ENCODE measurements at regions not wholly inside any gene's neighbourhood (a gene's known extent, or its start where the extent isn't known, plus 50 kb on each side); places are given as distances from the start of the nearest gene placed in this dataset.

DNA sequence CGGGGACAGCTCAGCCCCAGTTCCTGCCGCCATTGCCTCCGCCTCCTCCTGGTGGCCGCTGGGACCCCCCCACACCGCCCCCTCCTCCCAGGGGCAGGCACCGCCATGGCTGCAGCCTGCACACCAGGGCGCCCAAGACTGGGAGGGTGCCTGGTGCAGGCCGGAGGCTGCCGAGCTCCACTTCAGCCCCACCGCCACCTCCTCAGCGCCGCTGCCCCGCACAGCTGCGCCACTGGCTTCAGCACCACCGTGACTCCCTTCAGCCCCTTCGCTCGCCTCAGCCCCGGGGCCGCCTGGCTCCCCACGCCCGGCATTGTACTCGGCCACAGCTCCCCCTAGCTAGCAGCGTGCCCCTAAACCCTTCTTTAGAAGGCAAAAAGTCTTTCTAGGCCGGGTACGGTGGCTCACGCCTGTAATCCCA, 131.1 kb downstream of the CRYBB2 start:
- no peak for DNase-seq (ENCODE audit: low spot score)

DNA sequence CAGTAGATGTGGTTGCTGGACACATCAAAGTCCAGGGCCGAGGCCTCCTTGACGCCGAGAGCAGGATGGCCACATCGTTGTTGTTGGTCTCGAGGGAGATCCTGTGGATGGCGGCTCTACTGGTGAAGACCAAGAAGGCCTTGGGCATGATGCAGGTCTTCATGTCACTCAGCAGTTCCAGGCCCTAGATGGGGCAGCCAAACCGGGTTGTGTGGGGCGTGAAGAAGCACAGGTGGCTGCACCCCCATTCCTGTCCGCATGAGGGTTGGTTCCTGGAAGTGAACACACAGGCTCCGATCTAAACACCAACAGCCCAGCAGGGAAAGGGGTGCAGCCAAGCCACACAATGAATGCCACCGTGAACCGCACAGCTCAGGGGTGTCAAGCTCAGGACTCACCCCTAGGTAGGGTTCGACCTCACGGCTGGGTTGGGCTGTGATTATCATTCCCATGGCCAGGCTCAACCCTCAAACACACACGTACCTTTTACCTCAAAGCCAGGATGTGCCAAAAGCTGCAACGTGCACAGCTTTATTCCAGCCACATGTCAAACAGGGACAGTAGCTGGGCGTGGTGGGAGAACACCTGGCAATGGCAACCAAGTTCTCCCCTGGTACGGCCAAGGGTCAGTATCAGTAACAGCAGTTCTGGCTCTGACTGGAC, 132.3 kb downstream of the CRYBB2 start:
- DNase-seq (ENCODE audit: low spot score), result no peak

DNA sequence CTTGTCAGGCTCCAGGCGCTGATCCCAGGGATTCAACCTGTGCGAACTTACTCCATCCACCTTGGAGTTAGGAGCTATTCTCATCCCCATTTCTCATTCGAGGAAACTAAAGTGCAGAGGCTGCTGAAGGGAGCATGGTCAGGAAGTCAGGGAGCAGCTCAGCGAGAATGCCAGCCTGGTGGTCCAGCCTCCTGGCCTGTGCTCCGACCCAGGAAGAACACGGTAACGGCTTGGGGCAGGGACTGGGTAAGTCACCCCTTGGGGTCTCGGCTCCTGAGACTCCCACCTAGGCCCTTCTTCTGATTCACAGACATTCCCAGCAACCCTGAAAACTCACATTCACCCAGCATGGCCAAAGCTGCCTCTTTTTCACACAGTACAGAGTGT, 132.8 kb downstream of the CRYBB2 start:
- no peak for DNase-seq (ENCODE audit: low spot score)

DNA sequence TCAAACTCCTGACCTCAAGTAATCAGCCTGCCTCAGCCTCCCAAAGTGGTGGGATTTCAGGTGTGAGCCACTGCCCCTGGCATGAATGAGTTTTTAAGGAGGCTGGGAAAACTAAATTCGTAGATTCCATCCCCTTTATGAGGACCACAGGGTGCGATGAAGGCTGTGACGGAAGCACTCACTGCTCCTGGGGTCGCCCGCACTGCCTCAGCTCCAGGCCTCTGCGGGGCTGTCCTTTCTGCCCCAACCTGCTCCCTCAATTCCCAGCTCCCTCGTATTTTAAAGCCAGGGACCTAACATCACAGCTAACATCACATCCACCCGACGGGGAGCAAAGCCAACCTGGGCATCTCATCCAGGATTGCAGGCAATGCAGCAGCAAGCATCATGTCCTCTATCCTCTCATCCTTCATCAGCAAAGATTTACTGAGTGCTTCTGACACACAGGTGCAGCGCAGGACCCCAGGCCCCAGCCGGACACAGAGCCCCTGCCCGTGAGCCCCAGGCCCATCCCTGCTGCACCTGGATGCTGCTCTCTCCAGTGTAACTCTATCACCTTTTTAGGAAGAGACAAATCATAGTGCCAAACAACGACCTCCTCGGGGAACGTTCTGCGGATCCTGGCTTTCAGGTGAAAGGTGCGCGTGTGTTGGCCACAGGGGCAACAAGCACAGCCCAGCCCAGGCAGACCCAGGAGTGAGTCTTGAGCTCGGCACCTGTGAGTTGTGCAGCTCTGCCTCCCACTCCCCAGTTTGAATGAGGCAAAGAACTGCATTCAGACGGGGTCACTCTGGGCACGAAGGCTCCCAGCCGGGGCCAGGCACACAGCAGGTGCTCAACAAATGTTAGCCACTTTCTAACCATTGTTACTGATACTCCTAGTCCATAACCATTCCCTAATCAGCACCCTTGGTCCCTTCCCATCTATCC, 134.3 kb downstream of the CRYBB2 start:
- DNase-seq (ENCODE audit: low spot score), result no peak

DNA sequence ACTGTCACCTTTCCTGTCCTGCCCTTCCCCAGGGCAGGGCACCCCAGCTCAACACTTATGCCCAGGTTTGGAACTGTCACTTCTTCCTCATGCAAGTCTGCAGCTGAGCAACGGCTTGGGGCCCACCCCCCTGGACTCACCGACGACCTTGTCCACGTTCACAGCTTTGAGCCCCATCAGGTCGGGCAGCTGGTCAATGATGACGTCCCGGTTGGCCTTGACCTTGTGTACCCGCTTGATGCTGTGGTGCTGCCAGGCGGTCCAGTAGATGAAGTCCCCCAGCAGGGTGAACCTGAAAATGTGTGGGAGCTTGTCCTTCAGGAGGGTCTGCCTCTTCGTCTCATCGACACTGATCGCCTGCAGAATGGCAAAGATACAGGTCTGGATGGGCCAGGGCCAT, 135.0 kb downstream of the CRYBB2 start:
- DNase-seq (ENCODE audit: low spot score), result no peak

DNA sequence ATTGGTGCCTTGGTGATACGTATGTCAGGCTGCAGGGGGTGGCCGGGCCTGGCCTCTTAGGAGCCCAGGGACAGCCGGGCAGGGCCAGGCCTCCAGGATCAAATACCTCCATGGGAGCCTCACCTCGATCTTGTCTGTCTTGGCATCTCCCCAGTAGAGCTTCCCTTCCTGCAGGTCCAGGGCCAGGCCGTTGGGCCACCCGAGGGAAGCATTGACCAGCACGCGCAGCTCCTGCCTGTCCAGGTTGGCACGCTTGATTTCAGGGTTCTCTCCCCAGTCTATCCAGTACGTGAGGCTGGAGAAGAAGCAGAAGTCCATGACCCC, 137.7 kb downstream of the CRYBB2 start:
- DNase-seq (ENCODE audit: low spot score), result no peak

DNA sequence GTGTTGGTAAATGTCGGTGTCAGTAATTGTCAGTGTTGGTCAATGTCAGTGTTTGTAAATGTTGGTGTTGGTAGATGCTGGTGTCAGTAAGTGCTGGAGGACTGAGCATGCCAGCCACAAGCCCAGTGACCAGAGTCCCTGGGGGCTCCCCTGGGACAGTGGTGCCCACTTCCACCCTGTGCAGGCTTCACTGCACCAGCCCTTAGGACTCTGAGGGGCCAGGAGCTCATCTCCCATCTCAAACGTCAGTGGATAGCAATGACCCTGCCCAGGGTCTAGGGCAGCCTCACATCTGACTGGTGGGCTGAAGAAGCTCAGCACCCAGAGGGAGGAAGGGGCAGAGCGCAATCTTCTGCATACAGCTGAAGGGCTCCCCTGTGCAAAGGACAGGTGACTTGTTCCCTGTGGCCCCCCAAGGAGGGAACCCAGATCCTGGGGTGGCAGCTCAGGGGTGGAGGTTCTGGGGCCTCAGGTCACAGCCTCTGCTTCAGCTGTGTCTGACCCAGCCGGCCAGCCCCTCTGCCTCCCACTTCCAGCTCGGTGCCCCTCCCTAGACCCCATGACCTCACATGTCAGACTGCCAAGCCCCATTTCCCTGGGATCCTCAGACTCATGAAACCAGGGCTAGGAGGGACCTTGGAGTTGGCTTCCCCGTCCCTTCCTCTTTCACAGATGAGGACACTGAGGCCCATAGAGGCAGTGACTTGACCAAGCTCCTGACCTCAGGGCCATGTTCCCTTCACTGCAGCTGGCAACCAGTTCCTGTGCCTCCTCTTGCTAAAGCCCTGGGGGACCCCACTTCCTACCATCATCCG, 138.4 kb downstream of the CRYBB2 start:
- DNase-seq (ENCODE audit: low spot score), result no peak

DNA sequence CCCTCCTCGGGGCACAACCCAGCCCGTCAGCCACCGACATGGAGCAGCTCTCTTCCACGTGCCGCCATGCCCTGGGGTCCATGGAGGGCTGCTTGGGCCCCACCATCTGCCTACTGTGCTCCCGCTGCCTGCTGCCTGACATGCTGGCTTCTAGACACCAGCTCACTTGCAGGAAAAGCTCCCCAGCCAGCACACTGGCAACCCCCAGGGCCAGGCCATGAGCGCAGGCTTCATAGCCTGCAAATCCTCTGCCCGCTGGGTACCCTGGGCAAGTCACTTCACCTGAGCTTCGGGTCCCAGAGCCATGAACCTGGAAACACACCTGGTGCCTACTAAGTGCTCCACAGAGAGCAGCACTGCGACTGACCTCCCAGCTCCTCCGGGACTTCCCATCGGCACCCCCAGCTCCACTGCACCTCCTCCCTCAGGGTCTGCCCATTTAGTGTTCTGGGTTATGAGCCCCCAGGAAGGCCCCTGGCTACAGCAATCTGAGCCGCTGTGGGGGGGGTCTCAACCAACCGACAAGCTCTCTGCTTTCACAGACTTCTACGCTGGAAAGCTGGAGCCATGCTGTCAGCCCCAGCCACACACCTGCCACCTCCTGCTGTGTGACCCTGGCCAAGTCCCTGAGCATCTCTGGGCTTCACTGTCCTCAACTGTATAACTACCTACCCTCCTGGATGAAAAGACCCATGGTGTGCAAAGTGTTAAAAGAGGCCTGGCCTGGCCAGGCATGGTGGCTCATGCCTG, 139.2 kb downstream of the CRYBB2 start:
- no peak for DNase-seq (ENCODE audit: low spot score)

DNA sequence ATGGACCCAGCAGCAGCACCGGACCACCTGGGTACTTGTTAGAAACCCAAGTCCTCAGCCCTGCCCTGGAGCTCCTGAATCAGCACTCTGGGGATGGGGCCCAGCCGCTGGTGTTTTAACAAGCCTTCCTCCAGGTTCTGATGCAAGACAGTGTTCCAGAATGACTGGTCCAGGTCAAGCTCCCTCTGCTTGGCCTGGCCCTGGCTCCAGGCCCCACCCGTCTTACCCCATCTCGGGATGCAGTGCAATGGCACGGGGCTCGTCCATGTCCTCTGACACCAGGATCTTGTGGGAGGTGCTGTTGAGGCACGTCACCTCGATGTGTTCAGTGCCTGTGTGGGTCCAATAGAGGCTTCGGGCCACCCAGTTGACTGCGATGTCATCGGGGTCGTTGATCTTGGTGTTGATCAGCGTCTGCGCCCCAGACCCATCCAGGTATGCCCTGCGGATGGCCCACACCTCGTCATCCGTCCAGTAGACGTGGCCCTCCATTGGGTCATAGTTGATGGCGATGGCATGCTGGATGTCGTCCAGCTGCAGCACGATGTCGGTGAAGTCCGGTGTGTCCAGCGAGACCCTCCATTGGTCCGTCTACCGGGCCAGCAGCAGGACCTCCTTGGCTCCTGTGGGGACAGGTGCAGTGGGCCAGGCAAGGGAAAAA, 140.3 kb downstream of the CRYBB2 start:
- no peak for DNase-seq (ENCODE audit: low spot score)

DNA sequence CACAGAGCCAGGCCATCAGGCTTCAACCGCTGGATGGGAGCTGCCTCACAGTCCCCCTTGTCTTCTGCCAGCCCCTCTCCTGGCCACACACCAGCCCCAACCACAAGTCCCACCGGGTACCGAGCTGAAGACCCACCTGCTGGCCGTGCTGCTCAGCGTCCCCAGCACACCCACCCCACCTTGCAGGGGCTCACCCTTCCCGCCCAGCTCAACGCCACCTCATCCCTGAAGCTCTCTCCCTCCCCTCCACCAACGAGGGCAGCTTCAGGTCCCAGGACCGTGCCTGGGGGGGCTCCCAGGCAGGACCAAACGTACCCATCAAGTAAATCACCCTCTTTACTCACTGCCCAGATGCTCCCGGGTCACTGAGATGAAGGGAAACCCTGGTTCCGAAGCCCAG, 141.0 kb downstream of the CRYBB2 start:
- no peak for DNase-seq (ENCODE audit: low spot score)

DNA sequence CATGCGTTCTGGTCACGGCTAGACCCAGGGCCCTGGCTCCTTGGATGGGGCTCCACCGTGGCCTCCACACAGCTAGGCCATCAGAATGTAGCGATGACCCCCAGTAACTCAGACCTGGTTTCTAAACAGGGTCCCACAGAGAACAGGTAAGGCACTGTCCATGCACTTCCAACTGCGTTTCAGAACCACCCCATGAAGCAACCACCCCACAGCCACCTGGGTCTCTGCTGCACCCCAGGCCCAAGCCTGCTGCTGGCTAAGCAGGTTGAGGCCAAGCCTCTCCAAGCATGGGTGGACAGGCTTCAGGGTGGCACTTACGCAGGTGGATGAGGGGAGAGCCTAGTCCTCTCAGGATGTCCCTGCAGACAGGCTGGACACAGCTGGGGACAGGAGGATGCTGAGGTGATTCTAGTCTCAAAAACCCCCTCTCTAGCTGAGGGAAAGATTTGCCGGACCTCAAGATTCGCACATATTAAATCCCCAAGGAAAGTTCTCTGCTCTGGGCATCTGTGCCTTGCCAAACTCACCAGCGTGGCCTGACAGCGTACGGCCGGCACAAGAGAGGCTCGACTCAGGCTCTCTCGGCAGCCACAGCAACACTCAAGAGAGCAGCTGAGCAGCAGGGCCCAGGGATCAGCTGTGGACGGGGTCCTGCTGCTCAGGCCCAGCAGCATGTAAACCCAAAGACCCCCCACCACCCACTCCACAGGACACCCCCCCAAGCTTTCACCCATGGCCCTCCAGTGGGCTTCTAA, 141.6 kb downstream of the CRYBB2 start:
- DNase-seq (ENCODE audit: low spot score), result no peak

DNA sequence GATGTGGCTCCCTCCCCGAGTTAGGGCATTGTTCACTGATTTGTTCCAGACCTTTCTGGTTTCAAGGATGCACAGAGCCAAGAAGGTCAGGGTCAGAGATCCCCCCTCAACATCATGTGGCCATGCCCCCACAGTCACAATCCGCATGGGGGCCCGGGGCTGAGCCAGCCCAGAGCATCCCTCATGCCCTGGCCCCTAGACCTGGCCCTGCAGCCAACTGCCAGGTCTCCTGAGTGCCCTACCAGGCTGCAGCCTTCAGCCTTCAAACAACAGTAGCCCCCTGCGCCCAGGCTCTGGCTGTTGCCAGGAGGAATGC, 142.4 kb downstream of the CRYBB2 start:
- no peak for DNase-seq (ENCODE audit: low spot score)

DNA sequence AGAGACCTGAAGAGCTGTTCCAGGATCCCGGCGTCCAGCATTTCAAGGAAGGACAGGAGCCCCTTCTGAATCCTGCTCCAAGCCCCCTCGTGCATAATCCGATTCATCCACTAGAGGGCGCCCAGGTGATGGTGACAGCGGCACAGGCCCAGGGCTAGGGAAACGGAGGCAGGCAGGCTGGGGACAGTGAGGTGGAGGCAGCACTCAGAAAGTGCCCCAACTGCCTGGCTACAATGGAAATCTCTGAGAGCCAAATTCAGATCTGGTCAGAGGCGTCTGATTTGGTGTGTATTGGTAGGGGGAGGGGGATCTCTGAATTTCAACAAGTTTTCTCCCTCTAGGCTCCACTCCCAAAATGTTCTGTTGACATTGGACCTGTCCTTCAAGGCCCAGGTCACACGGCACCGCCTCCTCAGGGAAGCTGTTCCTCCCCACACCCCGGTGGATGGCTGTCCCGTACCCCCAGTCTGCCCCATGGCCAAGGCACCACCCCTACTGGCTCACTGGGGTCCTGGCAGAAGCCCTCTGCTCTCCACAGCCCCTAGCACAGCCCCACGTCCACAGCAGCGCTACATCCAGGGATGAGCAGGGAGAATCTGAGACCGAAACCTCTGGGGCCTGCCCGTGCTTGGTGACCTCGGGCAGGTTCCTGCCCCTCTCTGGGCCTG, 142.9 kb downstream of the CRYBB2 start:
- peak; percentile 51 for DNase-seq (ENCODE audit: low spot score)

DNA sequence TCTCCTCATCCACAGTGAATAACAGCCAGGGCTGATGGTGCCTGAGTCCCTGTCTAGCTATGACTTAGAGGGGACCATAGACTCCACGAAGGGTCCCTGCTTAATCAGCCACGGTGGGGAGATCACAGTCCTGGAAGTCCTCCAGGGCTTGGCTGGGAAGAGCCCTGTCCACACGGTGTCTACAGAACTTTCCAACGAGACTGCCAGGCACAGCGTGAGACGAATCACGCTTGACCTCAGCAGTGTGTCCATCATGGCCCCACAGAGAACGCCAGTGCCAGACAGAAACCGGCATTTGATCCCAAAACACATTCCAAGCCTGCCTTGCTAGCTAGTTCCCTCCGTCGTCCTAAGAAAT, 143.4 kb downstream of the CRYBB2 start:
- DNase-seq (ENCODE audit: low spot score), result no peak

DNA sequence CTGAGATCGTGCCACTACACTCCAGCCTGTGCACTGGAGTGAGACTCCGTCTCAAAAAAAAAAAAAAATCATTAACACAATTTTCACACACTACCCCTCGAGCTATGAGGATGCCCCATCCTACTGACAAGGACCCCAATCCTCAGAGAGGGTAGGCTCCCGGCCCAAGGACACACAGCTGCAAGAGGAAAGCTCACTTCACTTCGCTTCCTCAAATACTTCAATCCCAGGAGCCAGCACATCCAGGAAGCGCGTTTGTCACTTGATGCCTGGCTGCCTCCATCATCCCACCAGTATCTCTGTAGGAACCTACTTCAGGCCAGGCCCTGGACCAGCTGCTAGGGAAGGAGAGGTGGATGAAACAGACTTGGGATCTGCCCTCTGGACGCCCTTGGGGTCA, 144.0 kb downstream of the CRYBB2 start:
- no peak for DNase-seq (ENCODE audit: low spot score)

DNA sequence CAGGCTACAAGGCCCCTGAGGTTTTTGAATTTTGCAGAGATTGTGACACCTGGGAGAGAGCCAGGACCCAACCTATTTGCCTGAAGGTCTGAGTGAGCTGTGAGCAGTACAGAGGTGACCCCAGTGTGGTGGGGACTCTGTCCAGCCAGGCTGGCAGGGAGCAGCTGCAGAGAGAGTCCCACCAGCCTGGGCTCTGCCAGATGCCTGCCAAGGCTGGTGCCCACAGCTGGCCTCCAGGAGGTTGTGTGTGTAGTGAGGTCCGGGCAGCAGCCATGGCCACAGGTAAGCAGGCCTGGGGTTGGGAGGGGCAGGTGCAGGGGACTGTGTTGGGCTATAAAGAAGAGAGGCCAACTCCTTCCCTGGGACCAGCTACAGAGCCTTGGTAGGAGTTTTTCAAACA, 144.8 kb downstream of the CRYBB2 start:
- DNase-seq (ENCODE audit: low spot score), result no peak

DNA sequence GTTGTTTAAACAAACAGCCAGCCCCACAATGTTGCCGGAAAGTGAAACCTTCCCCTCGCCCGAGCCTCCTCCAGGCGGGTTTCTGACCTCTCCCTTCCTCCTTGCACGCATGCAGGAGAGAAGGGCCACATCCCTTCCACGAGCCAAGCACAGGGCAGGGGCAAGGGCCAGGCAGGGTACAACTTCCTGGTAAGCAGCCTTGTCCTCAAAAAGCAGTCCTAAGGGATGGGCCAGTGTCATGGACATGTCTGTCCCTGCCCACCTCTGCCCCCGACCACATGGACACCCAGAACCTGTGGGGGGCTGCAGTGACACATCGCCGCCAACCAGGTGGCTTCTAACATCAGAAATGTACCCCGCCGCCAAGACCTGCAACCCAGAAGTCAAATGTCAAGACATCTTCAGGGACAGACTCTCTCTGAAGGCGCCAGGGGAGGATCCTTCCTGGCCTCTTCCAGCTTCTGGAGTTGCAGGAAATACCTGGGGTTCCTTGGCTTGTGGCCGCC, 145.3 kb downstream of the CRYBB2 start:
- DNase-seq (ENCODE audit: low spot score), result no peak

DNA sequence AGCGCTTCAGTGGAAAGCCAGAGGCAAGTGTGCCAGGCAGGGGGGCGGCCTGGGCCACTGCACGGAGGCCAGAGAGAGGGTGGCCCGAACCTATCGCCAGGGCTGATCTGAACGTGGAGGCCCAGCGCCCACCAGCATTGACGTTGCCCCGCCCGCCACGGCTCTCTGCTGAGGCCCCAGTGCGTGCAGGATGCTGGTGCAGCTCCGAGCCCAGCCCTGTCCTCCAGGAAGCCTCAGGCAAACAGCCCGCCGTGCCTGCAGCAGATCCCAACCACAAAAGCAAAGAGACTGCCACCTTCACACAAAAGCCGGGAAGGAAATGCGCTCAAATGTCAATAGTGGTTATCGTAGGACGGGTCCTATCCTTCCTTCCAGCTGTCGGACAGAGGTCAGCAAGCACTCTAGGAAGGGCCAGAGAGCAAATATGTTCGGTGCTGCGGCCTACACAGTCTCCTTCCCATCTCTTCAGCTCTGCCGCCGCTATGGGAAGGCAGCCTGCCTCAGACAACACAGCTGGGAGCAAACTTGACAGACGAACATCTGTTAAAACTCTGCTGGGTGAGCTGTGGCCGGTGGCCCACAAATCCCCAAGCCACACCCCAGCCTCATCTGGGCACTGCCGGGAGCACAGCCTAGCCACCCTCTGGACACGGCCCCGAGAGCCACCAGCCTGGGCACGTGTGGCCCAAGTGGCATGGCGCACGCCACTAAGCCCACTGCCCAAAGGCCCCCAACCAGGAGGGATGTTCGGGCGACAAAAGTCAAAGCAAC, 146.2 kb downstream of the CRYBB2 start:
- DNase-seq (ENCODE audit: low spot score), result no peak

DNA sequence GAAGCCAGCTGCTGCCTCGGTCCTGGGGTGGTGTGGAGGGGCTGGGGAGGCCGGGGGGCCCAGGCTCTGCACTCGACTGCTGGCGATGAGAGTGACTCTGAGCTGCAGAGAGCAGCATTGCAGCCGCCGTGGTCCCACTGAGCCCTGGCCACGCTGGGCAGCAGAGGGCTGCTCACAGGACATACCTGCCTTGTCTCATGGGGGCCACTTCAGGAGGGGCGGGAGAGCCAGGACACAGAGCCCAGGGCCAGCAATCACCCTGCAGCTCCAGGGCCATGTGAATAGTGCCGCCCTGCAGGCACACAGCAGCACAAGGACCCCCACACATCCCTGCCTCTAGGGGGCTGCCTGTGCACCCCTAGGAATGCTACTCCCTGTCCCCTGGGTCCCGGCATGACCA, 147.0 kb downstream of the CRYBB2 start:
- DNase-seq (ENCODE audit: low spot score), result no peak

All from hematopoietic multipotent progenitor cell treated with erythropoietin and hydrocortisone succinate and interleukin-3 and kit ligand, for 17 days (in vitro differentiated cells).